GM23338 (cell line): ENCODE measurements at regions not wholly inside any gene's neighbourhood (a gene's known extent, or its start where the extent isn't known, plus 50 kb on each side); places are given as distances from the start of the nearest gene placed in this dataset.

Source experiments
- ATAC-seq: fragments of 200-7000 bp; cut with Tn5 transposase; 3 replicates; pipeline ENCODE4 v1.9.1; 2020
- DNase-seq: peaks from one replicate; pipeline ENCODE4 v3.0.0-alpha.2; 2015; ENCODE audit warnings: low spot score
- H2AFZ ChIP-seq: fragments of 200-600 bp; sonication (generic); 2 replicates; pipeline ENCODE4 v1.8.0; 2016; ENCODE audit warnings: antibody characterized with exemption, mild to moderate bottlenecking, moderate library complexity
- H3F3A ChIP-seq: fragments of 200-600 bp; sonication (generic); replicated peaks from 2 replicates; pipeline ENCODE4 v1.8.0; 2017; ENCODE audit warnings: antibody characterized with exemption, mixed run types, low read depth
- H3K27ac ChIP-seq: fragments of 200-600 bp; sonication (generic); 2 replicates; pipeline ENCODE4 v1.6.1; 2016; ENCODE audit warnings: low read depth
- H3K27me3 ChIP-seq: fragments of 200-600 bp; sonication (generic); 2 replicates; pipeline ENCODE4 v1.8.0; 2016; ENCODE audit warnings: mild to moderate bottlenecking, mixed run types, moderate library complexity; ENCODE audit not compliant: insufficient read depth
- H3K36me3 ChIP-seq: fragments of 200-600 bp; sonication (generic); 2 replicates; pipeline ENCODE4 v1.8.0; 2016; ENCODE audit warnings: mild to moderate bottlenecking; ENCODE audit not compliant: insufficient read depth
- H3K4me1 ChIP-seq: fragments of 200-600 bp; sonication (generic); 2 replicates; pipeline ENCODE4 v1.8.0; 2016; ENCODE audit warnings: mild to moderate bottlenecking, moderate library complexity; ENCODE audit not compliant: insufficient read depth
- H3K4me2 ChIP-seq: fragments of 200-600 bp; sonication (generic); 2 replicates; pipeline ENCODE4 v1.7.1; 2017; ENCODE audit warnings: mixed run types
- H3K4me3 ChIP-seq: fragments of 200-600 bp; sonication (generic); 2 replicates; pipeline ENCODE4 v1.6.1; 2016; ENCODE audit warnings: mixed run types
- H3K79me2 ChIP-seq: fragments of 200-600 bp; sonication (generic); replicated peaks from 2 replicates; pipeline ENCODE4 v1.8.0; 2017; ENCODE audit warnings: mild to moderate bottlenecking; ENCODE audit not compliant: insufficient read depth
- H3K9me2 ChIP-seq: fragments of 200-600 bp; sonication (generic); 2 replicates; pipeline ENCODE4 v1.8.0; 2017; ENCODE audit not compliant: insufficient read depth
- H4K20me1 ChIP-seq: fragments of 200-600 bp; sonication (generic); replicated peaks from 2 replicates; pipeline ENCODE4 v1.8.0; 2017; ENCODE audit warnings: mild to moderate bottlenecking; ENCODE audit not compliant: insufficient read depth
- H3K27ac Mint-ChIP-seq: 2 replicates; pipeline ENCODE4 v1.8.0; 2020; ENCODE audit warnings: inconsistent platforms, mild to moderate bottlenecking, moderate library complexity, mixed read lengths
- H3K27me3 Mint-ChIP-seq: 3 replicates; pipeline ENCODE4 v1.8.0; 2022; ENCODE audit warnings: low read depth, mild to moderate bottlenecking, moderate library complexity, mixed read lengths, inconsistent platforms; ENCODE audit not compliant: insufficient read depth, poor library complexity
- H3K36me3 Mint-ChIP-seq: 3 replicates; pipeline ENCODE4 v1.8.0; 2021; ENCODE audit warnings: low read depth, mild to moderate bottlenecking, inconsistent platforms, moderate library complexity, mixed read lengths
- H3K4me1 Mint-ChIP-seq: 3 replicates; pipeline ENCODE4 v1.8.0; 2020; ENCODE audit warnings: mild to moderate bottlenecking, inconsistent platforms, mixed read lengths
- H3K4me3 Mint-ChIP-seq: 3 replicates; pipeline ENCODE4 v1.8.0; 2021; ENCODE audit warnings: moderate library complexity, mild to moderate bottlenecking, inconsistent platforms, mixed read lengths
- H3K9me3 Mint-ChIP-seq: 3 replicates; pipeline ENCODE4 v1.8.0; 2020; ENCODE audit warnings: moderate library complexity, mild to moderate bottlenecking, inconsistent platforms, mixed read lengths
- CREB1 ChIP-seq: fragments of 250-450 bp; sonication (Bioruptor Pico); IDR thresholded peaks from 2 replicates; pipeline ENCODE4 v1.5.0; 2020; ENCODE audit warnings: low read depth, mild to moderate bottlenecking, moderate library complexity
- CTCF ChIP-seq, 2 experiments: fragments of 200-600 bp in 1 of 2; sonication (generic) in 1 of 2; conservative IDR thresholded peaks; 2 replicates each; pipeline versions ENCODE4 v1.5.1 to v1.6.1; 2016 to 2017; ENCODE audit warnings: antibody characterized with exemption in 2 of 2, low read depth in 2 of 2, mild to moderate bottlenecking in 2 of 2, moderate library complexity in 1 of 2
- ETS1 ChIP-seq: IDR thresholded peaks from 2 replicates; pipeline ENCODE4 v1.6.1; 2016; ENCODE audit warnings: antibody characterized with exemption
- EZH2 ChIP-seq: fragments of 200-600 bp; sonication (generic); IDR thresholded peaks from one replicate; pipeline ENCODE4 v1.8.0; 2017; ENCODE audit warnings: antibody characterized with exemption, mild to moderate bottlenecking, low read depth; ENCODE audit not compliant: unreplicated experiment
- EZH2phosphoT487 ChIP-seq: fragments of 200-600 bp; sonication (generic); IDR thresholded peaks from one replicate; pipeline ENCODE4 v1.8.1; 2018; ENCODE audit warnings: antibody characterized with exemption; ENCODE audit not compliant: unreplicated experiment
- JUNB ChIP-seq: IDR thresholded peaks from one replicate; pipeline ENCODE4 v1.6.1; 2016; ENCODE audit warnings: antibody characterized with exemption; ENCODE audit not compliant: unreplicated experiment
- NANOG ChIP-seq: IDR thresholded peaks from 2 replicates; pipeline ENCODE4 v1.6.1; 2016; ENCODE audit warnings: antibody characterized with exemption, borderline replicate concordance
- POLR2AphosphoS5 ChIP-seq: IDR thresholded peaks from 2 replicates; pipeline ENCODE4 v1.6.1; 2016; ENCODE audit warnings: antibody characterized with exemption, low read depth
- REST ChIP-seq: IDR thresholded peaks from one replicate; pipeline ENCODE4 v1.6.1; 2018; ENCODE audit warnings: antibody characterized with exemption; ENCODE audit not compliant: unreplicated experiment
- STAT1 ChIP-seq: IDR thresholded peaks from one replicate; pipeline ENCODE4 v1.6.1; 2016; ENCODE audit warnings: antibody characterized with exemption; ENCODE audit not compliant: unreplicated experiment
- ZNF114 ChIP-seq: fragments of 250-450 bp; sonication (Bioruptor Pico); IDR thresholded peaks from 2 replicates; pipeline ENCODE4 v1.5.0; 2020; ENCODE audit warnings: mild to moderate bottlenecking, moderate library complexity
- ZNF331 ChIP-seq: fragments of 250-450 bp; sonication (Bioruptor Pico); IDR thresholded peaks from 2 replicates; pipeline ENCODE4 v1.5.0; 2020; ENCODE audit warnings: low read depth, mild to moderate bottlenecking, moderate library complexity
- ZNF462 ChIP-seq: fragments of 250-450 bp; sonication (Bioruptor Pico); IDR thresholded peaks from 2 replicates; pipeline ENCODE4 v1.5.0; 2020; ENCODE audit warnings: mild to moderate bottlenecking, moderate library complexity

- no peaks in the 10 kb centered on the region for H3K79me2 ChIP-seq
- no peak overlapping the region for H2AFZ ChIP-seq
- DNase-seq, result no peak
- H3K27me3 Mint-ChIP-seq, result peaks cover 9% of the 10 kb centered on the region
- H3K27ac ChIP-seq, result no peak overlapping the region
- H3K4me3 Mint-ChIP-seq, result no peak overlapping the region
- H3K27ac Mint-ChIP-seq, result no peak overlapping the region
- peaks cover 5% of the 10 kb centered on the region for H3K36me3 Mint-ChIP-seq
- H3K4me2 ChIP-seq, result no peak overlapping the region
- no peaks in the 10 kb centered on the region for H3K4me1 ChIP-seq
- no peaks in the 10 kb centered on the region for H4K20me1 ChIP-seq
- no peaks in the 10 kb centered on the region for H3K27me3 ChIP-seq
- peaks cover 8% of the 10 kb centered on the region; the same call in 1 of the 3 replicates for H3K4me1 Mint-ChIP-seq
- ATAC-seq, result no peak
- no peaks in the 10 kb centered on the region for H3F3A ChIP-seq
- TF ChIP-seq CTCF (conservative IDR thresholded peaks at IDR 0.05; ENCODE audit: low read depth in 2 of 2) (no peak), POLR2AphosphoS5 (no peak), REST (no peak), EZH2 (no peak), JUNB (no peak), ZNF114 (CRISPR knock-in tag) (no peak), STAT1 (no peak), NANOG (no peak), ZNF331 (CRISPR knock-in tag) (no peak), ETS1 (no peak), ZNF462 (CRISPR knock-in tag) (no peak), EZH2phosphoT487 (no peak), CREB1 (CRISPR knock-in tag) (no peak)
- no peaks in the 10 kb centered on the region for H3K36me3 ChIP-seq
- H3K9me2 ChIP-seq, result no peaks in the 10 kb centered on the region
- H3K4me3 ChIP-seq, result no peak overlapping the region
- H3K9me3 Mint-ChIP-seq, result peaks cover 26% of the 10 kb centered on the region
These were observed 377.5 kb downstream of the ADGRD1 start for GRCh38 chr12:131331148-131331750.
